H9 (cell line): ENCODE measurements at regions not wholly inside any gene's neighbourhood (a gene's known extent, or its start where the extent isn't known, plus 50 kb on each side); places are given as distances from the start of the nearest gene placed in this dataset.

Experiments
- DNase-seq: peaks from one replicate; pipeline ENCODE4 v3.0.0-alpha.2; 2017
- H2AFZ ChIP-seq: one replicate; pipeline ENCODE4 v1.6.1; 2013; ENCODE audit warnings: mild to moderate bottlenecking, low read length, control low read depth, moderate library complexity
- H2AK5ac ChIP-seq: 2 replicates; pipeline ENCODE4 v1.6.1; 2013; ENCODE audit warnings: low read length, control low read depth, mixed read lengths; ENCODE audit not compliant: insufficient read length
- H2BK120ac ChIP-seq: one replicate; pipeline ENCODE4 v1.6.1; 2013; ENCODE audit warnings: low read depth, mild to moderate bottlenecking, low read length, control low read depth, inconsistent platforms; ENCODE audit not compliant: poor library complexity, severe bottlenecking
- H2BK12ac ChIP-seq: 2 replicates; pipeline ENCODE4 v1.6.1; 2013; ENCODE audit warnings: low read length, control low read depth, mixed read lengths, low read depth; ENCODE audit not compliant: insufficient read length
- H2BK15ac ChIP-seq: 2 replicates; pipeline ENCODE4 v1.6.1; 2013; ENCODE audit warnings: low read depth, low read length, control low read depth
- H2BK20ac ChIP-seq: one replicate; pipeline ENCODE4 v1.6.1; 2013; ENCODE audit warnings: low read depth, mild to moderate bottlenecking, low read length, control low read depth, inconsistent platforms; ENCODE audit not compliant: poor library complexity, severe bottlenecking
- H2BK5ac ChIP-seq: 2 replicates; pipeline ENCODE4 v1.6.1; 2013; ENCODE audit warnings: low read length, control low read depth, mixed read lengths; ENCODE audit not compliant: insufficient read length
- H3K14ac ChIP-seq: 2 replicates; pipeline ENCODE4 v1.6.1; 2013; ENCODE audit warnings: low read length, control low read depth; ENCODE audit not compliant: insufficient read depth
- H3K18ac ChIP-seq: 2 replicates; pipeline ENCODE4 v1.6.1; 2013; ENCODE audit warnings: low read depth, mild to moderate bottlenecking, mixed read lengths, low read length, control low read depth; ENCODE audit not compliant: insufficient read length
- H3K23ac ChIP-seq: 2 replicates; pipeline ENCODE4 v1.6.1; 2013; ENCODE audit warnings: low read length, control low read depth, mixed read lengths, low read depth; ENCODE audit not compliant: insufficient read length
- H3K23me2 ChIP-seq: 2 replicates; pipeline ENCODE4 v1.6.1; 2013; ENCODE audit warnings: low read depth, mild to moderate bottlenecking, mixed read lengths, low read length, control low read depth; ENCODE audit not compliant: insufficient read length, poor library complexity, severe bottlenecking
- H3K27ac ChIP-seq: 2 replicates; pipeline ENCODE4 v1.5.1; 2013; ENCODE audit warnings: low read length, control low read depth, mixed read lengths, low read depth; ENCODE audit not compliant: insufficient read length
- H3K27me3 ChIP-seq: 2 replicates; pipeline ENCODE4 v1.6.1; 2013; ENCODE audit warnings: low read length, control low read depth, inconsistent platforms; ENCODE audit not compliant: insufficient read depth
- H3K4ac ChIP-seq: 2 replicates; pipeline ENCODE4 v1.6.1; 2013; ENCODE audit warnings: low read depth, mild to moderate bottlenecking, control low read depth, inconsistent platforms, low read length, moderate library complexity
- H3K4me1 ChIP-seq: 2 replicates; pipeline ENCODE4 v1.6.1; 2013; ENCODE audit warnings: low read length, control low read depth, inconsistent platforms; ENCODE audit not compliant: insufficient read depth
- H3K4me2 ChIP-seq: 2 replicates; pipeline ENCODE4 v1.6.1; 2013; ENCODE audit warnings: low read length, control low read depth, mixed read lengths; ENCODE audit not compliant: insufficient read length, insufficient read depth
- H3K56ac ChIP-seq: 2 replicates; pipeline ENCODE4 v1.6.1; 2013; ENCODE audit warnings: low read depth, mild to moderate bottlenecking, mixed read lengths, low read length, control low read depth; ENCODE audit not compliant: insufficient read length
- H3K79me1 ChIP-seq: 2 replicates; pipeline ENCODE4 v1.6.1; 2013; ENCODE audit warnings: low read depth, mild to moderate bottlenecking, moderate library complexity, low read length, control low read depth, inconsistent platforms; ENCODE audit not compliant: insufficient read depth, poor library complexity, severe bottlenecking
- H3K79me2 ChIP-seq: 2 replicates; pipeline ENCODE4 v1.6.1; 2013; ENCODE audit warnings: low read length, control low read depth, inconsistent platforms; ENCODE audit not compliant: insufficient read depth
- H3K9ac ChIP-seq: 2 replicates; pipeline ENCODE4 v1.6.1; 2013; ENCODE audit warnings: low read length, control low read depth, mixed read lengths; ENCODE audit not compliant: insufficient read length; ENCODE audit errors: extremely low read depth
- H3K9me3 ChIP-seq: one replicate; pipeline ENCODE4 v1.6.1; 2013; ENCODE audit warnings: low read depth, low read length, inconsistent platforms; ENCODE audit not compliant: control insufficient read depth
- H3T11ph ChIP-seq: one replicate; pipeline ENCODE4 v1.6.1; 2013; ENCODE audit warnings: mild to moderate bottlenecking, low read length, control low read depth, inconsistent platforms
- H4K20me1 ChIP-seq: one replicate; pipeline ENCODE4 v1.6.1; 2013; ENCODE audit not compliant: control insufficient read depth, insufficient read length, insufficient read depth
- H4K5ac ChIP-seq: 2 replicates; pipeline ENCODE4 v1.6.1; 2013; ENCODE audit warnings: low read depth, mild to moderate bottlenecking, mixed read lengths, low read length, control low read depth; ENCODE audit not compliant: insufficient read length
- H4K8ac ChIP-seq: replicated peaks from 2 replicates; pipeline ENCODE4 v1.6.1; 2013; ENCODE audit warnings: low read length, control low read depth, mixed read lengths, low read depth; ENCODE audit not compliant: insufficient read length
- H4K91ac ChIP-seq: 2 replicates; pipeline ENCODE4 v1.6.1; 2013; ENCODE audit warnings: low read depth, mild to moderate bottlenecking, moderate library complexity, mixed read lengths, low read length, control low read depth; ENCODE audit not compliant: insufficient read length
- H3K27ac Mint-ChIP-seq, 3 experiments: 2 replicates in 2 of 3; 3 replicates in 1 of 3; pipeline ENCODE4 v1.8.0; 2020 to 2021; ENCODE audit warnings: mixed read lengths in 3 of 3, mild to moderate bottlenecking in 1 of 3, moderate library complexity in 1 of 3
- H3K27me3 Mint-ChIP-seq: 2 replicates; pipeline ENCODE4 v1.8.0; 2021; ENCODE audit warnings: low read depth, mild to moderate bottlenecking, moderate library complexity, mixed read lengths
- H3K36me3 Mint-ChIP-seq, 3 experiments: 2 replicates in 2 of 3; 3 replicates in 1 of 3; pipeline ENCODE4 v1.8.0; 2020 to 2021; ENCODE audit warnings: low read depth in 3 of 3, mixed read lengths in 3 of 3; ENCODE audit not compliant: insufficient read depth in 1 of 3
- H3K4me1 Mint-ChIP-seq, 2 experiments: 2 replicates each; pipeline ENCODE4 v1.8.0; 2020; ENCODE audit warnings: mixed read lengths in 2 of 2
- H3K4me3 Mint-ChIP-seq, 2 experiments: 2 replicates in 1 of 2; 3 replicates in 1 of 2; pipeline ENCODE4 v1.8.0; 2020 to 2021; ENCODE audit warnings: mild to moderate bottlenecking in 2 of 2, mixed read lengths in 2 of 2, moderate library complexity in 1 of 2
- H3K9me3 Mint-ChIP-seq, 2 experiments: 2 replicates in 1 of 2; 3 replicates in 1 of 2; pipeline ENCODE4 v1.8.0; 2020; ENCODE audit warnings: mild to moderate bottlenecking in 2 of 2, mixed read lengths in 2 of 2, moderate library complexity in 1 of 2
- CTCF ChIP-seq: fragments of 200-600 bp; sonication (generic); conservative IDR thresholded peaks from 3 replicates; pipeline ENCODE4 v1.8.0; 2021; ENCODE audit warnings: antibody characterized with exemption, mild to moderate bottlenecking

GRCh38 chr6:19204445-19204844 lies 632.7 kb upstream of the ID4 start:
- H4K20me1 ChIP-seq: no peaks in the 10 kb centered on the region
- no peaks in the 10 kb centered on the region for H3K27me3 Mint-ChIP-seq
- no peak overlapping the region for H3K4me3 Mint-ChIP-seq
- H3T11ph ChIP-seq: no peak overlapping the region
- no peak overlapping the region for H3K56ac ChIP-seq
- no peaks in the 10 kb centered on the region for H3K79me2 ChIP-seq
- no peak overlapping the region for H3K14ac ChIP-seq
- H3K27ac Mint-ChIP-seq: no peak overlapping the region
- peaks cover 24 to 29% of the 10 kb centered on the region in 2 experiments for H3K9me3 Mint-ChIP-seq
- H2BK20ac ChIP-seq: no peak overlapping the region
- no peak overlapping the region for H3K23ac ChIP-seq
- no peaks in the 10 kb centered on the region for H3K23me2 ChIP-seq
- no peaks in the 10 kb centered on the region for H3K79me1 ChIP-seq
- no peak overlapping the region for H2BK120ac ChIP-seq
- H3K9ac ChIP-seq: no peak overlapping the region
- no peak overlapping the region for H4K5ac ChIP-seq
- H2AFZ ChIP-seq: no peak overlapping the region
- peaks cover 7 to 16% (median 7%) of the 10 kb centered on the region in 3 experiments for H3K36me3 Mint-ChIP-seq
- no peak overlapping the region for H3K27ac ChIP-seq
- no peaks in the 10 kb centered on the region for H3K4me1 Mint-ChIP-seq
- H3K27me3 ChIP-seq: no peaks in the 10 kb centered on the region
- H2BK5ac ChIP-seq: no peak overlapping the region
- H2BK12ac ChIP-seq: no peak overlapping the region
- no peak overlapping the region for H2BK15ac ChIP-seq
- H4K91ac ChIP-seq: no peak overlapping the region
- no peaks in the 10 kb centered on the region for H3K4me1 ChIP-seq
- H2AK5ac ChIP-seq: no peak overlapping the region
- TF ChIP-seq CTCF: peak; percentile 42; the same call in 2 of the 3 replicates
- no peaks in the 10 kb centered on the region for H3K9me3 ChIP-seq
- no peak overlapping the region for H4K8ac ChIP-seq
- no peak for DNase-seq
- H3K4ac ChIP-seq: no peak overlapping the region
- H3K4me2 ChIP-seq: no peak overlapping the region
- no peak overlapping the region for H3K18ac ChIP-seq
